HFF-Myc (cell line): ENCODE measurements at regions not wholly inside any gene's neighbourhood (a gene's known extent, or its start where the extent isn't known, plus 50 kb on each side); places are given as distances from the start of the nearest gene placed in this dataset.

Experiments
- DNase-seq: peaks from one replicate; pipeline ENCODE4 v3.0.0-alpha.2; 2011; ENCODE audit warnings: low read depth; ENCODE audit errors: extremely low read depth
- H3K4me3 ChIP-seq: replicated peaks from 2 replicates; pipeline ENCODE4 v1.5.1; 2011; ENCODE audit warnings: low read depth, mild to moderate bottlenecking, control low read depth, low read length
- CTCF ChIP-seq: IDR thresholded peaks from 2 replicates; pipeline ENCODE4 v1.5.1; 2012; ENCODE audit warnings: mild to moderate bottlenecking, low read depth, low read length, control low read depth; ENCODE audit errors: missing control alignments

GRCh38 chr12:123047289-123047688, 66.8 kb downstream of the ARL6IP4 start:
- H3K4me3 ChIP-seq: no peak overlapping the region
- no peak for DNase-seq
- TF ChIP-seq CTCF: no peak

- no peak overlapping the region for H3K4me3 ChIP-seq
- no peak for TF ChIP-seq CTCF
- no peak for DNase-seq
Measured at GRCh38 chr12:123046431-123046830, 66.0 kb downstream of the ARL6IP4 start.

- H3K4me3 ChIP-seq: no peak overlapping the region
- DNase-seq: no peak
- no peak for TF ChIP-seq CTCF
Measured at GRCh38 chr12:123045678-123046077, 65.2 kb downstream of the ARL6IP4 start.

- no peak overlapping the region for H3K4me3 ChIP-seq
- TF ChIP-seq CTCF: no peak
- DNase-seq: no peak
Measured at GRCh38 chr12:123044351-123044750, 63.9 kb downstream of the ARL6IP4 start.

GRCh38 chr12:123043536-123044001, 63.1 kb downstream of the ARL6IP4 start:
- TF ChIP-seq CTCF: peak; percentile 84
- peak; percentile 75 for DNase-seq

GRCh38 chr12:123042833-123043232, 62.4 kb downstream of the ARL6IP4 start:
- TF ChIP-seq CTCF: no peak
- H3K4me3 ChIP-seq: no peak overlapping the region
- no peak for DNase-seq

More at GRCh38 chr12:123043536-123044001, 63.1 kb downstream of the ARL6IP4 start:
- no peak overlapping the region for H3K4me3 ChIP-seq

GRCh38 chr12:123041811-123042655, 61.6 kb downstream of the ARL6IP4 start:
- TF ChIP-seq CTCF: no peak
- no peak overlapping the region for H3K4me3 ChIP-seq
- DNase-seq: no peak
